Stimulated activated CD4-positive, alpha-beta T cell treated with anti-CD3 and anti-CD28 coated beads, Interleukin-2, amount 100 ng/mL, for 4 hours (primary cell): ENCODE measurements at regions not wholly inside any gene's neighbourhood (a gene's known extent, or its start where the extent isn't known, plus 50 kb on each side); places are given as distances from the start of the nearest gene placed in this dataset.
A peak's percentile ranks its signal among the peaks of the same experiment; 100 is the strongest.
"Not testable (repeated sequence)": the region's sequence is repeated elsewhere in the genome, so short reads cannot be mapped to it uniquely, and the experiment has no call there.

Source experiments
- DNase-seq: peaks from one replicate; pipeline ENCODE4 v3.0.0-alpha.2; 2020; ENCODE audit warnings: low read depth

DNA sequence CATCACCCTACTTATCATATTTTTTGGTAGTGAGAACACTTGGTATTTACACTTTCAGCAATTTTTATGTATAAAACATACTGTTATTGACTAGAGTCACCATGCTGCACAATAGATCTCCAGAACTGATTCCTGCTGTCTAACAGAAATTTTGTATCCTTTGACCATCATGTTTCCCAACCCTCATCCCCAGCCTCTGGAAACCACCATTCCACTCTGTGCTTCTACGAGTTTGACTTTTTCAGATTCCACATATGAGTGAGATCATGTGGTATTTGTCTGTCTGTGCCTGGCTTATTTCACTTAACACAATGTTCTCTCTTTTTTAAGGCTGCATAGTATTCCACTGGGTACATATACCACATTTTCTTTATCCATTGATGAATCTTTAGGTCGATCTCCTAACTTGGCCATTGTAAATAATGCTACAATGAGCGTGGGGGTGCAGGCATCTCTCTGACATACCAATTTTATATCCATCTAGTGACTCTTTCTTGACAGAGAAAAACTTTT is 115.9 kb upstream of the RUNX1 start:
- DNase-seq = no peak

DNA sequence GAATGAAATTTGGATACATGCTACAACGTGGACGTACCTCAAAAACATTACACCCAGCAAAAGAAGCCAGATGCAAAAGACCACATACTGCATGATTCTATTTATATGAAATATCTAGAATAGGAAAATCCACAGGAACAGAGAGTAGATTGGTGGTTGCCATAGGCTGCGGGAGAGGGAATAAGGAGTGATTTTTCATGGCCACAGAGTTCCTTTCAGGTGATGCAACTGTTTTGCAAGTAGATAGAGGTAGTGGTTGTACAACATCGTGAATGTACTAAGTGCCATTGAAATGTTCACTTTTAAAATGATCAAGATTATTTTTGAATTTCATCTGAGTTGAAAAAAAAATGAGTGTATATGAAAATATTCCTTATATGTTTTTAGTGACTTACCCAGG is 115.3 kb upstream of the RUNX1 start:
- DNase-seq = no peak

DNA sequence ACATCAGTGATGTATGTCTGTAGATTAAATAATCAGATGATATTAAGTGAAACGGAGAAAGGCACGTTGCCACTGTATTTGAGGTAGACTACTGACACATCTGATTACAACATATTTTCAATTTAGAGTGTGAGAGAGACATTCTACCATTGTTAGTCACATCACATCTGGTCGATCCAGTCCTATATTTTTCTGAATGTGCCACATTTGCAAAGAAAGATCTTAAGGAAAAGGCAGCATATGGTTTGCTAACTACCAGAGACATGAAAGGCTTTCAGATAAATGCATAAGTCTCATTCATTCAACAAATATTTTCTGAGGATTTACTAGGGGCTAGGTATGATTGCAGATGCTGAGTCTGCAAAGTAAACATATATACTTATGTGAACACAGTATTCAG is 114.3 kb upstream of the RUNX1 start:
- DNase-seq = no peak

DNA sequence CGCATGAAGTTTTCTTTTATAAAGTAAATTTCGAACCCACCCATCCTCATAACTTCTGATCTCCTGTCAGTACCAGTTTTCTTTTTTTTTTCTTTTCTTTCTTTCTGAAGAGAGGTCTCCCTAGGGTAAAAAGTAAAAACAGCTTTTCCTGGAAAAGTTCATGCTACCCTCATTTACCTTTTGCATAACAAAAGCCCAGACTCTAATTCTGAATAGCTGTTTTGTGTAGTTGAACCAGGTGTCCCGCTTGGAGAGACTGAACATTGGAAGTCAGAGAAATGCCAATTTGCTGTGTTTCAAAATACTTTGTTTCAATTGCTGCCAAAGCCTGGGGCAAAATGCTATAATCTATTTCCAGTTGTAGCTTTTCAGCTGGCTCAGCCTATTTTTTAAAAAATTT is 113.7 kb upstream of the RUNX1 start:
- no peak for DNase-seq

DNA sequence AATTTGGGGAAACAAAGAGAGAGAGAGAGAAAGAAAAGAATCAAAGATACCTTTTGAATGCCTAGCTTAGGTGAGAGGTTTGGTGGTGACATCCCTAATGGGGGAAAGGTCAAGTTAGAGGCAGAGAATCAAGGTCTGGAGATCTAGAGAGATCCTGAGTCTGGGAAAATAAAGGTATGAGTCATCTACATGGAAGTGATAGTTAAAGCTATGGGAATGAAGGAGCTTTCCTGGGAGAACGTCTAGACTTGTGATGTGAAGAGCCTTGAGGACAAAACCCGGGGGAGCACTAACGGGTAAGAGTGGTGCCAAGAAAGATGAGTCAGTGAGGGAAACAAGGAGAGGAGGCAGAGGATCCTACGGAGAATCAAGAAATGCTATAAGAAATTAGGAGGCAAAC is 110.8 kb upstream of the RUNX1 start:
- DNase-seq = no peak

DNA sequence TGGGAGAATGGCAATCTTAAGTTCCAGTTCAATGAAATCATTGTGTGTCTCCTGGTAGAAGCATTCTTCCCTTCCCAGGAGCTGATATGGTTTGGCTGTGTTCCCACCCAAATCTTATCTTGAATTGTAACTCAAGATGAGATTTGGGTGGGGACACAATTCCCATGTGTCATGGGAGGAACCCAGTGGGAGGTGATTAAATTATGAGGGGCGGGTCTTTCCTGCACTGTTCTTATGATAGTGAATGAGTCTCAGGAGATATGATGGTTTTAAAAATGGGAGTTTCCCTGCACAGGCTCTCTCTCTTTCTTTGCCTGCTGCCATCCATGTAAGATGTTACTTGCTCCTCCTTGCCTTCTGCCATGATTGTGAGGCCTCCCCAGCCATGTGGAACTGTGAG is 108.3 kb upstream of the RUNX1 start:
- not testable (repeated sequence) for DNase-seq

DNA sequence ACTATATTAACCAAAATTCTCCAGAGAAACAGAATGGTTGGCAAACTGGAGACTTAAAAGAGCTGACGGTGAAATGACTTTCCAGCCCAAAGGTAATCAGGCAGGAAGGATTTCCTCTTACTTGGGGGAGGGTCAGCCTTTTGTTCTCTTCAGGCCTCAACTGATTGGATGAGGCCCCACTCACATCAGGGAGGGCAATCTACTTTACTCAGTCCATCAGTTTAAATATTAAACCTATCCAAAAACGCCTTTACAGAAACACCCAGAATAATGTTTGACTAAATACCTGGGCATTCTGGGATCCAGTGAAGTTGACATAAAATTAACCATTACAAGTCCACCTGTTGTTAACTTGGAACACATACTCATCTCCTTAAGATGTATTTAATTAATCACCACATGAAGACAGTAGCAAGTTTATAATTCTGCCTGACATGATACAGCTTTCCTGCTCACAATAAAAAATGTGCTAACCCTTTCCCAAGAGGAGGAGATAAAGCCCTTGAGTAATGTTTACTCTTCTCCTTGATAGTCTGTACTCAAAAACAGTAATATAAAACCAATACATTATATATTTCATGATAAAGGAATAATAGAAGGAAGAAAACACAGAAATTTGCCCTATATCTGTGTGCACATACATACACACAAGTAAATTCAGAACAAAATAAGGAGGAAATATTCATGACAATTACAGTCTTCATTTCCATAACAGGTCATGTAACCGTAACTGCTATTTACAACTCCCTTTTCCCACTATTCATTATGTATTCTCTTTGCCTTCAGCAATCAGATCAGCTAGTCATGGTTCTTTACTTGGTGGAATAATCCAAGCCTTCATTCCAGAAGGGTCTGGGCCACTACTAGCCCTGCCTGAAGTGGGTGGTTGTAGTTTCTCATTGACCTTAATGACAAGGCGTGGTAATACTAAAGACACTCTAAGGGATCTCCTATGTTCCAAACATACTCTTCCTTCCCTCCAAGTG is 107.5 kb upstream of the RUNX1 start:
- no peak for DNase-seq

DNA sequence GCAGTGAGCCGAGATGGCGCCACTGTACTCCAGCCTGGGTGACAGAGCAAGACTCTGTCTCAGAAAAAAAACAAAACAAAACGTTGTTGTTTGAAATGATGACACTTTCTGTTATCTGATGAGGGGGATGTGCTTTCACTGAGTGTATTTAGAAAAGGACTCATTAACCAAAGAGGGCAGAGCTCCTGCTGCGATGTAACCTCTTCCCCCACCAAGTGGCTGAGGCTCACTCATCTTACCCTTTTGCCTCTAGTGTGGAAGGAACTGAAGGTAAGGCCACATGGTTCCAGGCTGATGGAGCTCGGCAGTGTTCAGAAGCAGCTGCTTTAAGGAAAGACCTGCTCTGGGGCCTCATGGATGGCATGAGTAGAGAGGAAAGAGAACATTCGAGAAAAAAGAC is 105.7 kb upstream of the RUNX1 start:
- DNase-seq = no peak

DNA sequence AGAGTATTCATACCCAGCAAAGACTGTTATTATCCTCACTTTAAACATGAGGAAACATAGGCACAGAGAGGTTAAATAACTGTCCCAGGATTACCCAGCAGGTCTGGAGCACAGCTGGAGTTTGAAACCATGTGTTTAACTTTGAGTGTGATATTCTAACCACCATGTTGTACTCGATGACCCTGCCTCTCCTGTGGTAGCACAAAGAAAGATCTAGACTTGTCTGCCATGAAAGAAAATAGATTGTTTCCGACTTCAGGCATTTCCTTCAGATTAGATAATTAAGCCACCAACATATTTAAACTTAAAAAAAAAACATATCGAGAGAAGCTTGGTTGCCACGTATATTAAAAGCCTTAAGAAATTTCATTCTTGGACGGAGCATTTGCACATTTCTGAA is 104.6 kb upstream of the RUNX1 start:
- DNase-seq = no peak

DNA sequence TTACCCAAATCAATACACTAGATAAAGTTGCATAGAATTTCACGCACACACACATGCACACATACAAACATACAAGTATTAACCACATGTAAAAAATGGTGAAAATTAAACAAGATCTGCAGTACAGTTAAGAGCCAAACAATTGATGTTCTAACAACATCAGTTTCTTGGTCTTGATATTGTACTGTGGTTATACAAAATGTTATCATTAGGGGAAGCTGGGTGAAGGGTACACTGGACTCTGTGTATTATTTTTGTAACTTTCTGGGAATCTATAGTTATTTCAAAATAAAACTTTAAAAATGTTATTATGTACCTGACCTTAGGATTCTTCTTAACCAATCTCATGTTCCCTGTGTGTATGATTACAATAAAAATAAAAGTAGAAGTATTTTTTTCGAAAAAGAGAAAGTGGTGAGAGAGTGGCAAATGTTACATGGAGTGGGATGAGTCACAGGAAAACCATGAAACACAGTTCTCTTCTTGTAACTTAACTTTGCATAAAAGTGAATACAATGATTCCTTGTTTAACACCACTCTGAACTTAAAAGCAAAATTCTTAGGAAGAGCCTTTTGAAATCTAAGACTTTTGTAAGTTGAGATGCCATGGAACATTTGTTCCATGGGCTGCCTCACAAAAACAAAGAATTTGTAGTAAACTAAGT is 101.6 kb upstream of the RUNX1 start:
- DNase-seq = no peak

DNA sequence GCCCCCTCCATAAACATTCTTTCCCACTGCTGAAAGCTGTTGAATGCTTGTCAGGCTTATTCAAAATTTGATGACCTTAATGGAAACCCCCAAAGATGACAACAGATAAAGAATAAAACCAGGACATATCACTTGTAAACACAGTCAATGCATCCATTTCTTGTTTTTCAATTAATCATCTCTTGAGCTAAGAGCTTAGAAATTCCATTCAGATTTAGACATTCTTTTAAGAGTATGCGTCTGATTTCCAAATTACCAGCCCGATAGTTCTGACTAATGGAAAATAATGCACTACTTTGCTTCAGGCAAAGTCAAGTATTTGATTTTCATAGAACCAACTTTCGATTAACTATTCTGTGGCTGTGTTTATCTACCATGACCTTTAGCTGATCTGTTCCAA is 100.6 kb upstream of the RUNX1 start:
- no peak for DNase-seq

DNA sequence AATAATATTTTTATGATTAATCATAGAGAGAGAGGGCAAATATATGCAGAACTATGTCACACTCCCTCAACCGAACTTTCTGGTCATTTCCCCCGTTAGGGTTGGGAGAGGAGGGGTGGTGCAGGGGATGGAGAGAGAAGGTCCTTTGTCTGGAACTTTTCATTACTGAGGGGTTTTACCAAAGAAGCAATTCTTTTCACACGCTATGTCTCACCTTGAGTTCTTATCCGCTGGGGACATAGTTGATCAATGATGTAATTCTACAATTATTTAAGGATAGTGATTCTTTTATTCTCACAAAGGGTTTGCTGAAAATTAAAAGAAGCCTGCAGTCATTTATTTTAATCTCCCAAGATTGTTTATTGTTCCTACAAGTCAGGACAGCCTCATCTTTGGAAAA is 98.3 kb upstream of the RUNX1 start:
- DNase-seq = no peak

DNA sequence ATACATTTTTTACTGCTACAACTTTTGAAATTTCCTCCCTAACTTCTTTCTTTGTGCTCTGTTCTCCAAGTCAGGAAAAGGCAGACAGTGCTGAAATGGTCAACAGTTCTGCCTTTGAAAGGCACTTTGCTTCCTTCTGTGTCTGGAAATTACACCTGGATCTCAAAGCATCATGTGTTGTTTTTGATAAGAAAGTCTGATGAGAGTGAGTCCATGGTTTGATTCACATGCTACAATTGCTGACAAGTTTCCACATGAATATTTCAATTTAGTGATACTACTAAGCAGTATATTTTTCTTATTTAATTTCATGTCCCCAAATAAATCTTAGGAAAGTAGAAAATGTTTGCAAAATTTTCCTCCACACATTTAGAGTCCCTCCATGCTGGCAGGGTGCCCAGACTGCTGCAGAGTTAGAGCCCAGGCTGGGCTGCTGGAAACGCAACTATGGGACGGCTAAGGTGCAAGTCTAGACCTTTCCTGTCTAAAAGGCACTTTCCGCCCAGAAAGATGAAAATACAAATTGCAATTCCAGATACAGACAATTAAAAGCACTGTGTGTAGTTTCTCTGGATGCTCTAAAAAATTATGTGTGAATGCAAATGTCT is 96.6 kb upstream of the RUNX1 start:
- no peak for DNase-seq

DNA sequence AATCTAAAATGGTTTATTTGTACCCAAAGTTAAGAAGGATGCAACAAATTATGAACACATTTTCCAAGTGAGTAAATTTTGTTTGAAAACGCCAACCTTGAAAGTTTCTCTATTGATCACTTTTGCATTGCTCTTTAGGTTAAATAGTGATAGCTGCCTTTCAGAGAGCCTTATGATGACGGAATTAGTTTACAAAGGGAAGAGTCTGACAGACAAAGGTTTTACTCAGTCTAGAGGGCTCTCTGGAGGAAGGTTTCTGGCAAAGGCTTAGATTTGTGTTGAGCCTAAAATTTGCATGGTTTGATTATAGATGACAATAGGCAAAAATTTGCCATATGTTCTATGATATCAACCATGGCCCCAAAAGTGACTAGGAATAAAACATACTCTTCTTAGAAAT is 95.9 kb upstream of the RUNX1 start:
- DNase-seq = no peak

DNA sequence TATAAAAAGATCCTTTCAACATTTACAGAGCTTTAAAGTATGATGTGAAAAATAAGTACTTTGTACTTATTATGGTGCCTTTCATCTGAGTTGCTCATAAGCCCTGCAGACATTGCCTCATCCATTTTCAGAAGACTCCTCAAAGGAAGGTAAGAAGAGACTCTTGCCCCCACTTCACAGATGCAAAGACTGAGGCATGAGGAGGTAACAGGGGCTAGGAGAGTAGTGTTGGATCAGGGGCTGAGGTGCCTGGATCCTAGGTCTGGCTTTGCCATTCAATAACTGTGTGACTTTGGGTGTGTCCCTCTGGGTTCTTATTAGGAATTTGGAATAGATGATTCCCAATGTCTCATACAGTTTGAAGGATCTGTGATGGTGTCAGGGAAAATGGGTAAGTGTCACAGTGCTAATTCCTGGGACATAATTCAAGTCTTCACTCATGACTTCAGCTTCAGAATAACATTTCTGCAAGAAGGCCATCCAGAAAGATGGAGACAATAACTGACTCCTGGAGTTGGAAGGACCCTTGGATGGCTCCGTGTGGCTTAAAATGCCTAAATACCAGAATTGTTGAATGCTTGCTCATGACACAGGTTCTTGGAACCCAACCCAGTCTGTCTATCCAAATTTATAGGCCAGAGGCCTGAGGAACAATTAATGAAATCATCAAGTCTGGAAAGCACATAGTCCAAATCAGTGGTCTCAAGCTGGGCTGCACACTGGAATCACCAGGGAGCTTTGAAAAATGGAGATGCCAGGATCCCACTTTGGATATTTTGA is 93.1 kb upstream of the RUNX1 start:
- DNase-seq = no peak

DNA sequence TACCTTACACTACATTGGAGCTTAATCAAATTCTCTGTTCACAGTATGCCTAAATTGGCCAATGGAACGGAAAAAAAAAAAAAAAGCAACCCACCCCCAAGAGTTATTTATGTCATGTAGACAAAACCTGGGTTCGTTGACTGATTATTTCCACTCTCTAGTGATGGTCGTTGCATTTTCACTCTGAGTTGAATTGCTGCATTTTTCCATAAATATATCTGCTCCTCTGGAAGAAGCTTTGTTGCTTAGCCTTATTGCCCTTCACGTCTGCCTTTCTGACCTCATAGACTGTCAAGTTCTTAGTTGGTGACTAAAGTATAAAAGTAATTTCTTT is 90.2 kb upstream of the RUNX1 start:
- DNase-seq = peak; percentile 14

DNA sequence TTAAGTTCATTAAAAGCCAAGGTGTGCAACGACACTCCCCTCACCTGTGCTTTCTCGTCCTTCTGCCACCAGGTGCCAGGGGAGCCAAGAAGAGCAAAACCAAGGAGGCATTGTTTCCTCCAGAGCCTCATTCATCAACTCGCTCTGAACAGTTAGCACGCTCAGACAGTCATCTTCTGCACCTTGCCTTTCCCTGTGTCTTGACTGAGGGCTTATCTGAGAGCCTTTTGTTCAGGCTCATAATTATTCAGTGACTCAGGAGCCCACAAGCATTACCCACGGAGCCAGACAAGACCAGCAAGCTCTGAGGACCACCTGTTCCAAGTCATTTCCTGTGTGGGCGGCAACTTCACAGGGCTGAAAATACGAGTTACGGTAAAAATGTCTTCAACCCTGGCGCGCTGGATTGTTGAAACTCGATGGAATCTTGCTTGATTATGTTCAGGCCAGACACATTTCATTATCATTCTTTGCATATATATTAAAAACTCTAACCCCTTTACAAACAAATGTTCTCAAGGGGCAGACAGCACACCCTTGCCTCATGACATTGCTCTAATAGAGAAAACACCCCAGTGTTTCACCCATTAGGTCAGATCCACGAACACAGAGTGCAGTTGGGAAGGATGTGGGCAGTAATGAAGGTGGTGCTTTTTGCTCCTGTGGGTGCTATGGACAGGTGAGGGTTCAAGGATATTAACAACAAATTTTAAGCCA is 89.7 kb upstream of the RUNX1 start:
- peak; percentile 73 for DNase-seq

DNA sequence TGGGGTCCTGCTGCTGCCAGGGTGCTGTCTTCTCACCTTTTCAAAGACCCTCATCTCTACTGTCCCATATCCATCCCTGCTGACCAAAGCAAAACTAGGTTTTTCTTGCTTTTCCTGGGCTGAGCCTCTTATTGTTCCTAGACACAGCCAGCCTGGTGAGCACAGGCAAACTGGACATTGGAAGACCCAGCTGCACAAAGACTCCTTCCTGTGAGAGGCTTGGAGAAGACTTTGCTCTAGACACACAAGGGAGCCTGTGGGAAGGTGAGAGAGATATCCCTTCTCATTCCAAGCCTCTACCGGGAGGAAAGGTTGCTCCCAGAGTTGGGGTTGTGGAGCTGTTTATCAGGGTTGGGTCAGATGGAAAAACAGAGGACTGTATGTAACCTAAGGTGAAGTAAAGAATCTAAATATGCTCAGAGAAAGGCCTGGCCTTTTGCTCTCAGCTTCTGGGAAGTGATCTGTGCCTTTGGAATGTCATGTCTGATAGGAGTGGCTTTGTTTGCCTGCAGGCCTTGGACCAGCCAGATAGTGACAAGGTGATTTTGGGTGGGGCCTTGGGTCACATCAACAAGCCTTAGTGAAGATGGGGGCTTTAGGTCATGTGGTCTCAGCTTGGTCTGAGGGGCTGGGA is 87.6 kb upstream of the RUNX1 start:
- no peak for DNase-seq

DNA sequence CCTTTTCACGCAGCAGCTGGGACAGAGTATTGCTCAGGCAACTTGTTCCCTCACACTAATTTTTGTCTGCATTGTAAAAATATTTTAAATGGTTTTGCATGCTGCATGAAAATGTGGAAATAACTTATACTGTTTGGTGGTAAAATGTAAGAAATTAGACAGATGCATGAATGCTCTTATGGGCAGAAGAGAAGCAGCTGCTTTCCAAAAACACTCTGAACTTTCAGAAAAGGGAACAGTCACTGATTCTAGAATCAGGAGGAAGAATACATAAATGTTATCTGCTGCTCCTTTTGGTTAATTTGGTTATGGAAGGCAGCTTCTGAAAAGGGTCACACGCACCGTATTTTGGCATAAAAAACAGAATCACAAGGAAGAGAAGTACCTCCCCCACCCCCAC is 87.0 kb upstream of the RUNX1 start:
- no peak for DNase-seq

DNA sequence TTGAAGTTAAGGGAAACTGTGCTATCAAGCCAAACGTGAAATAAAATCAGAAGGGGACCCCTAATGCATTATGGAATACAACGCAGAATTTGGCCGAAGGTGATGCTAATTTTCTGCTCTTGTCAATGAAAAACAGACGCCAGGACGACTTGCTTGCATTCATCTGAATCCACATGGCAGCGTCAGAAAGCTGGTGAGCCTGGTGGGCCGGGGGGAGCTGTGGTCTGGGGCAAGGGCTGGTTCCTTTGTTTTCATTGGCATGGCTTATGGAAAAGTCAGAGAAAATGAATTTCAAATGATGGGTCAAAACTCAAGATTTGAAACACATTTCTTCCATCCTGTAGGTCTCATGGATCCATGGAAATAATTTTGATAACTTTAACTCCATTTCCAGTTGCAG is 86.4 kb upstream of the RUNX1 start:
- no peak for DNase-seq

DNA sequence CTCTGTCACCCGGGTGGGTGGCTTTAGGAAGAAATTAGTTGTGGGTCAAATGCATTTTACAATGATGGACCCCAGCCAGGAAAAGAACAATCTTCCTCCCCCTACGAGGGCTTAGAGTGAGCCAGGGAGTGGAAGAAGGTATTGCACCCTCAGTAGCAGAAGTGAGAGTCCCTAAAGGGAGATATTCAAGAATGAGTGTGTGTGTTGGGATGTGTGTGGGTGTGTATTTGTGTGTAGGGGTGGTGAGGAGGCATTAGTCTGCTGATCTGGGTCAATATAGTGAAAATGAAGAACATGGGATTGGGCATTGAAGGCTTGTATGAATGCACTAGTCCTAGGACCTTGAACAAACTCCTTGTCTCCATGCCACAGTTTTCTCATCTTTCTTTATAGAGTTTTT is 85.2 kb upstream of the RUNX1 start:
- no peak for DNase-seq
